Neural progenitor cell (in vitro differentiated cells): ENCODE measurements at regions not wholly inside any gene's neighbourhood (a gene's known extent, or its start where the extent isn't known, plus 50 kb on each side); places are given as distances from the start of the nearest gene placed in this dataset.
"Not testable (repeated sequence)": the region's sequence is repeated elsewhere in the genome, so short reads cannot be mapped to it uniquely, and the experiment has no call there.

ENCODE experiments used
- DNase-seq: peaks from one replicate; pipeline ENCODE4 v3.0.0-alpha.2; 2016; ENCODE audit warnings: low spot score
- H2AFZ ChIP-seq: fragments of 200-600 bp; sonication (generic); replicated peaks from 2 replicates; pipeline ENCODE4 v1.6.1; 2016; ENCODE audit warnings: antibody characterized with exemption
- H3F3A ChIP-seq: fragments of 200-600 bp; sonication (generic); 2 replicates; pipeline ENCODE4 v1.6.1; 2016; ENCODE audit warnings: antibody characterized with exemption, low read depth
- H3K27ac ChIP-seq: fragments of 200-600 bp; sonication (generic); 2 replicates; pipeline ENCODE4 v1.5.1; 2016; ENCODE audit warnings: mild to moderate bottlenecking
- H3K27me3 ChIP-seq: fragments of 200-600 bp; sonication (generic); 2 replicates; pipeline ENCODE4 v1.6.1; 2016; ENCODE audit warnings: mild to moderate bottlenecking, moderate library complexity
- H3K36me3 ChIP-seq: fragments of 200-600 bp; sonication (generic); 2 replicates; pipeline ENCODE4 v1.5.1; 2016
- H3K4me1 ChIP-seq: fragments of 200-600 bp; sonication (generic); 2 replicates; pipeline ENCODE4 v1.6.1; 2016; ENCODE audit warnings: mixed run types
- H3K4me2 ChIP-seq: fragments of 200-600 bp; sonication (generic); 2 replicates; pipeline ENCODE4 v1.6.1; 2016
- H3K4me3 ChIP-seq: fragments of 200-600 bp; sonication (generic); 2 replicates; pipeline ENCODE4 v1.5.1; 2016
- H3K79me2 ChIP-seq: fragments of 200-600 bp; sonication (generic); 2 replicates; pipeline ENCODE4 v1.6.1; 2016; ENCODE audit warnings: low read depth
- H3K9ac ChIP-seq: fragments of 200-600 bp; sonication (generic); 2 replicates; pipeline ENCODE4 v1.6.1; 2016
- H3K9me3 ChIP-seq: fragments of 200-600 bp; sonication (generic); 2 replicates; pipeline ENCODE4 v1.5.1; 2016; ENCODE audit warnings: low read depth
- H4K20me1 ChIP-seq: fragments of 200-600 bp; sonication (generic); 2 replicates; pipeline ENCODE4 v1.6.1; 2016; ENCODE audit warnings: low read depth
- H3K27ac Mint-ChIP-seq: 3 replicates; pipeline ENCODE4 v1.8.0; 2021; ENCODE audit warnings: mixed read lengths
- H3K27me3 Mint-ChIP-seq: 2 replicates; pipeline ENCODE4 v1.8.0; 2022; ENCODE audit warnings: low read depth, mild to moderate bottlenecking, inconsistent platforms, moderate library complexity, mixed read lengths; ENCODE audit not compliant: insufficient read depth
- H3K36me3 Mint-ChIP-seq: 3 replicates; pipeline ENCODE4 v1.8.0; 2021; ENCODE audit warnings: mixed read lengths
- H3K4me1 Mint-ChIP-seq: 3 replicates; pipeline ENCODE4 v1.8.0; 2021; ENCODE audit warnings: mixed read lengths
- H3K4me3 Mint-ChIP-seq: 3 replicates; pipeline ENCODE4 v1.8.0; 2021; ENCODE audit warnings: mild to moderate bottlenecking, moderate library complexity, mixed read lengths
- H3K9me3 Mint-ChIP-seq: 3 replicates; pipeline ENCODE4 v1.8.0; 2020; ENCODE audit warnings: mixed read lengths
- CTCF ChIP-seq: fragments of 200-600 bp; sonication (generic); IDR thresholded peaks from 2 replicates; pipeline ENCODE4 v1.5.1; 2017; ENCODE audit warnings: antibody characterized with exemption, mild to moderate bottlenecking
- EZH2 ChIP-seq: fragments of 200-600 bp; sonication (generic); IDR thresholded peaks from 2 replicates; pipeline ENCODE4 v1.6.1; 2017; ENCODE audit warnings: antibody characterized with exemption, mild to moderate bottlenecking, moderate library complexity
- EZH2phosphoT487 ChIP-seq: fragments of 200-600 bp; sonication (generic); IDR thresholded peaks from 2 replicates; pipeline ENCODE4 v1.6.1; 2017; ENCODE audit warnings: antibody characterized with exemption

DNA sequence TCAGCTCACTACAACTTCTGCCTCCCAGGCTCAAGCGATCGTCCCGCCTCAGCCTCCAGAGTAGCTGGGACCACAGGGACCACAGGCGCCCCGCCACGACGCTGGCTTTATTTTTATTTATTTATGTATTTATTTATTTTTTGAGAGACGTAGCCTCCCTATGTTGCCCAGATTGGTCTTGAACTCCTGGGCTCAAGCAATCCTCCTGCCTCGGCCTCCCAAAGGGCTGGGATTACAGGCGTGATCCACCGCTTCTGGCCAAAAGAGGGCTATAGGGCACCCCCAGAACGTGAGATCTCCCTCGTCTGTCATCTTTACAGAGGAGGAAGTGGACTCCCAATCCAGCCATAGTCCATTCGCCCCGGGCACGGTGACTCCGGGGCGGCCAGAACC lies 125.1 kb upstream of the PTPN20 start:
- peak overlapping the region; percentile 74 for H3K4me2 ChIP-seq
- not testable (repeated sequence) for H3K9ac ChIP-seq, H3K27ac Mint-ChIP-seq

GRCh38 chr10:46786518-46787320 lies 124.5 kb upstream of the PTPN20 start:
- not testable (repeated sequence) for H3K79me2 ChIP-seq, H3K4me1 Mint-ChIP-seq, H3K36me3 Mint-ChIP-seq, H4K20me1 ChIP-seq, H3K27me3 Mint-ChIP-seq, H3K36me3 ChIP-seq, H3K4me1 ChIP-seq, H3F3A ChIP-seq, H3K27me3 ChIP-seq, H3K9me3 Mint-ChIP-seq, H3K9me3 ChIP-seq
- peak overlapping the region; percentile 92 for H3K4me3 Mint-ChIP-seq
- Histone ChIP-seq H3K4me2 (peak overlapping the region; percentile 98), H3K9ac (peak overlapping the region; percentile 83), H3K4me3 (peak overlapping the region; percentile 95), H3K27ac (peak overlapping the region; percentile 74), H2AFZ (peak overlapping the region; percentile 100)
- peak overlapping the region; percentile 98 for H3K27ac Mint-ChIP-seq
- DNase-seq = peak; percentile 80

More for the DNA sequence above, 125.1 kb upstream of the PTPN20 start:
- H3K27me3 ChIP-seq, H3K36me3 Mint-ChIP-seq, H3K36me3 ChIP-seq, H3K27ac ChIP-seq, H3K79me2 ChIP-seq, H3K4me1 ChIP-seq, H3K27me3 Mint-ChIP-seq, H4K20me1 ChIP-seq, DNase-seq, H3F3A ChIP-seq, H2AFZ ChIP-seq, H3K9me3 Mint-ChIP-seq, H3K4me1 Mint-ChIP-seq, H3K9me3 ChIP-seq: not testable (repeated sequence)
- peak overlapping the region; percentile 95 for H3K4me3 ChIP-seq
- peak overlapping the region; percentile 80 for H3K4me3 Mint-ChIP-seq

DNA sequence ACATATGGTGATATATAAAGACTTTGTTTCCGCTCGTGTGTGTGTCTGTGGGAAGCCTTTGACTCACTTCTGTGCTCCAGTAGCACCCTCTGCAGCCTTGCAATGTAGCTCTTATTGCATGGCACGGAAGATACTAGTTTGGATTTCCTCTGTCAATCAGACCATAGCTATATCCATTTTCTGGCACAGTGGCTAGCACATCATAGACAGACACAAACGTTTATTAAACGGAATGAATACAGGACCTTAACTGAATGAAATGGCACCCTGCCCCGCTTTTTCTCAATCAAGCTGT lies 124.0 kb upstream of the PTPN20 start:
- no peaks in the 10 kb centered on the region for H3K4me1 ChIP-seq
- H3K27me3 ChIP-seq = no peaks in the 10 kb centered on the region
- Mint-ChIP-seq H3K36me3 (no peaks in the 10 kb centered on the region), H3K27ac (peak overlapping the region; percentile 98), H3K4me1 (peaks cover 3% of the 10 kb centered on the region), H3K27me3 (no peaks in the 10 kb centered on the region), H3K9me3 (no peaks in the 10 kb centered on the region), H3K4me3 (peak overlapping the region; percentile 92)
- H3K9me3 ChIP-seq = no peaks in the 10 kb centered on the region
- H3K79me2 ChIP-seq = peaks cover 4% of the 10 kb centered on the region
- H3K27ac ChIP-seq = no peak overlapping the region
- H3F3A ChIP-seq = peaks cover 3% of the 10 kb centered on the region
- peak overlapping the region; percentile 100 for H2AFZ ChIP-seq
- H3K4me3 ChIP-seq = peak overlapping the region; percentile 95
- peak overlapping the region; percentile 58 for H3K9ac ChIP-seq
- H3K36me3 ChIP-seq = no peaks in the 10 kb centered on the region
- H3K4me2 ChIP-seq = peak overlapping the region; percentile 98
- DNase-seq = no peak
- no peak for TF ChIP-seq EZH2
- no peak for TF ChIP-seq CTCF
- no peak for TF ChIP-seq EZH2phosphoT487
- no peaks in the 10 kb centered on the region for H4K20me1 ChIP-seq

- H3K27me3 ChIP-seq, H3K4me1 Mint-ChIP-seq, DNase-seq, H3K4me3 Mint-ChIP-seq, H3K9me3 ChIP-seq, H2AFZ ChIP-seq, H3K36me3 Mint-ChIP-seq, H3K9ac ChIP-seq, H3K4me2 ChIP-seq, H3K4me3 ChIP-seq, H3K9me3 Mint-ChIP-seq, H3K27ac ChIP-seq, H3K4me1 ChIP-seq, H3K36me3 ChIP-seq, H3K79me2 ChIP-seq, H3K27me3 Mint-ChIP-seq, H3K27ac Mint-ChIP-seq, H4K20me1 ChIP-seq, H3F3A ChIP-seq: not testable (repeated sequence)
Observed at GRCh38 chr10:46792657-46793357, 118.4 kb upstream of the PTPN20 start.

DNA sequence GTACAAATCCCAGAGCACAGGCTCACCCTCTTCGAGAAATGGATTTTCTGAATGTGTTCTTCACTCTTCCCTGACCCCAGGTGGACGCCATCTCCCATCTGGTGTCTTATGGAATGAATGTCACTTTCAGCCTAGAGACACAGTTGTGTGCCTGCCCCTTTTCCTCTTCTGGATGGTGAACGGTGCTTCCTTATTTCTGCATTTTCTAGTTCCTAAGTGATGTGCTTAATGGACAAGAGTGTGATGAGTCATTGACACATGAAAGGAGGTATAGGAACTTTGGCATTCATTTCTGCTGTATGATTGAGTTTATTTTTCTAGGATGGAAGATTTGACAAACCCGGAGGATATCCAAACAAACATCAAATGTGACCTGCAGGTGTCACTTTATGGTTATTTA lies 114.9 kb upstream of the PTPN20 start:
- H3K4me2 ChIP-seq, H3K4me3 Mint-ChIP-seq, H2AFZ ChIP-seq, H3F3A ChIP-seq, H3K27ac Mint-ChIP-seq, H3K27me3 Mint-ChIP-seq, H4K20me1 ChIP-seq, H3K9me3 ChIP-seq, H3K79me2 ChIP-seq, H3K4me3 ChIP-seq, H3K36me3 ChIP-seq, H3K36me3 Mint-ChIP-seq, H3K4me1 ChIP-seq, H3K4me1 Mint-ChIP-seq, DNase-seq, H3K9me3 Mint-ChIP-seq, H3K27ac ChIP-seq, H3K9ac ChIP-seq, H3K27me3 ChIP-seq: not testable (repeated sequence)

DNA sequence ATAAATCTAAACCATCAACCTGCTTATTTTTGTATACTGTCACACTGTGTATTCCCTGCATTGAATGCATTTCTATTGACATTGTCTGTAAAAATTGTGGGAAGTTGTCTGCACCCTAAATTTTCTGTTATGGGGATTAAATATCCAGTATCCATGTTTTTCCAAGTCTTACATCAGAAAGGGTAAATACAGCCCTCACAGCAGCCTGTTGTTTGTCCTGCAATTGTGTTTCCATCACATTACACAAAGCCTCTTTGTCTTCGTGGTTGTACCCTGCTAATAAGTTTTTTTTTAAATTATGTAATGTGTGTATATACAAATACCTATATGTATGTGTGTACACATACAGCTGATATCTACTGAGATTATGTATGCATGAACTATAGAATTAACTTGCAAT lies 109.2 kb upstream of the PTPN20 start:
- not testable (repeated sequence) for H4K20me1 ChIP-seq, H3K4me1 ChIP-seq, H3K27ac ChIP-seq, H3K36me3 Mint-ChIP-seq, H3K4me1 Mint-ChIP-seq, H3K4me3 ChIP-seq, H3F3A ChIP-seq, H3K79me2 ChIP-seq, H3K9me3 ChIP-seq, H3K9me3 Mint-ChIP-seq, H3K27ac Mint-ChIP-seq, H3K27me3 Mint-ChIP-seq, H3K4me2 ChIP-seq, H3K36me3 ChIP-seq, H3K4me3 Mint-ChIP-seq, DNase-seq, H3K9ac ChIP-seq, H3K27me3 ChIP-seq, H2AFZ ChIP-seq

DNA sequence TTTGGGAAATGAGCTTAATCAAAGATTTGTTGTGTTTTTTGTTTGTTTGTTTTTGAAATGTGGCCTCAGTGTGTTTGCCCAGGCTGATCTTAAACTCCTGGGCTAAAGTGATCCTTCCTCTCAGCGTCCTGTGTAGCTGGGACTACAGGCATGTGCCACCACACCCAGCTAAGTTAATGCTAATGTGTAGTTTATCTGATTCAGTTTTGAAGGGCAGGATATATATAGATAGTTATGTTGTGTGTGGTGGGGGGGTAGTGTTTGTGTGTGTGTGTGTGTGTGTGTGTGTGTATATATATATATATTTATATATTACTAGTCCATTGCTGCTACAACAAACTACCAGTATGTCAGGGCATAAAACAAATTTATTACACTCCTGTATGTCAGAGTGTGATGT lies 108.1 kb upstream of the PTPN20 start:
- H3K79me2 ChIP-seq, DNase-seq, H3K9me3 Mint-ChIP-seq, H3K4me2 ChIP-seq, H3K4me3 Mint-ChIP-seq, H3K9me3 ChIP-seq, H3K9ac ChIP-seq, H3K4me1 ChIP-seq, H3F3A ChIP-seq, H3K27ac ChIP-seq, H3K27ac Mint-ChIP-seq, H3K27me3 Mint-ChIP-seq, H3K36me3 ChIP-seq, H4K20me1 ChIP-seq, H3K4me3 ChIP-seq, H3K4me1 Mint-ChIP-seq, H3K36me3 Mint-ChIP-seq, H2AFZ ChIP-seq, H3K27me3 ChIP-seq: not testable (repeated sequence)
